GM23338 (cell line): ENCODE measurements at regions not wholly inside any gene's neighbourhood (a gene's known extent, or its start where the extent isn't known, plus 50 kb on each side); places are given as distances from the start of the nearest gene placed in this dataset.

Experiments
- ATAC-seq: fragments of 200-7000 bp; cut with Tn5 transposase; 3 replicates; pipeline ENCODE4 v1.9.1; 2020
- DNase-seq: peaks from one replicate; pipeline ENCODE4 v3.0.0-alpha.2; 2015; ENCODE audit warnings: low spot score
- H2AFZ ChIP-seq: fragments of 200-600 bp; sonication (generic); 2 replicates; pipeline ENCODE4 v1.8.0; 2016; ENCODE audit warnings: antibody characterized with exemption, mild to moderate bottlenecking, moderate library complexity
- H3F3A ChIP-seq: fragments of 200-600 bp; sonication (generic); replicated peaks from 2 replicates; pipeline ENCODE4 v1.8.0; 2017; ENCODE audit warnings: antibody characterized with exemption, mixed run types, low read depth
- H3K27ac ChIP-seq: fragments of 200-600 bp; sonication (generic); 2 replicates; pipeline ENCODE4 v1.6.1; 2016; ENCODE audit warnings: low read depth
- H3K27me3 ChIP-seq: fragments of 200-600 bp; sonication (generic); 2 replicates; pipeline ENCODE4 v1.8.0; 2016; ENCODE audit warnings: mild to moderate bottlenecking, mixed run types, moderate library complexity; ENCODE audit not compliant: insufficient read depth
- H3K36me3 ChIP-seq: fragments of 200-600 bp; sonication (generic); 2 replicates; pipeline ENCODE4 v1.8.0; 2016; ENCODE audit warnings: mild to moderate bottlenecking; ENCODE audit not compliant: insufficient read depth
- H3K4me1 ChIP-seq: fragments of 200-600 bp; sonication (generic); 2 replicates; pipeline ENCODE4 v1.8.0; 2016; ENCODE audit warnings: mild to moderate bottlenecking, moderate library complexity; ENCODE audit not compliant: insufficient read depth
- H3K4me2 ChIP-seq: fragments of 200-600 bp; sonication (generic); 2 replicates; pipeline ENCODE4 v1.7.1; 2017; ENCODE audit warnings: mixed run types
- H3K4me3 ChIP-seq: fragments of 200-600 bp; sonication (generic); 2 replicates; pipeline ENCODE4 v1.6.1; 2016; ENCODE audit warnings: mixed run types
- H3K79me2 ChIP-seq: fragments of 200-600 bp; sonication (generic); replicated peaks from 2 replicates; pipeline ENCODE4 v1.8.0; 2017; ENCODE audit warnings: mild to moderate bottlenecking; ENCODE audit not compliant: insufficient read depth
- H3K9me2 ChIP-seq: fragments of 200-600 bp; sonication (generic); 2 replicates; pipeline ENCODE4 v1.8.0; 2017; ENCODE audit not compliant: insufficient read depth
- H4K20me1 ChIP-seq: fragments of 200-600 bp; sonication (generic); replicated peaks from 2 replicates; pipeline ENCODE4 v1.8.0; 2017; ENCODE audit warnings: mild to moderate bottlenecking; ENCODE audit not compliant: insufficient read depth
- H3K27ac Mint-ChIP-seq: 2 replicates; pipeline ENCODE4 v1.8.0; 2020; ENCODE audit warnings: inconsistent platforms, mild to moderate bottlenecking, moderate library complexity, mixed read lengths
- H3K27me3 Mint-ChIP-seq: 3 replicates; pipeline ENCODE4 v1.8.0; 2022; ENCODE audit warnings: low read depth, mild to moderate bottlenecking, moderate library complexity, mixed read lengths, inconsistent platforms; ENCODE audit not compliant: insufficient read depth, poor library complexity
- H3K36me3 Mint-ChIP-seq: 3 replicates; pipeline ENCODE4 v1.8.0; 2021; ENCODE audit warnings: low read depth, mild to moderate bottlenecking, inconsistent platforms, moderate library complexity, mixed read lengths
- H3K4me1 Mint-ChIP-seq: 3 replicates; pipeline ENCODE4 v1.8.0; 2020; ENCODE audit warnings: mild to moderate bottlenecking, inconsistent platforms, mixed read lengths
- H3K4me3 Mint-ChIP-seq: 3 replicates; pipeline ENCODE4 v1.8.0; 2021; ENCODE audit warnings: moderate library complexity, mild to moderate bottlenecking, inconsistent platforms, mixed read lengths
- H3K9me3 Mint-ChIP-seq: 3 replicates; pipeline ENCODE4 v1.8.0; 2020; ENCODE audit warnings: moderate library complexity, mild to moderate bottlenecking, inconsistent platforms, mixed read lengths
- CREB1 ChIP-seq: fragments of 250-450 bp; sonication (Bioruptor Pico); IDR thresholded peaks from 2 replicates; pipeline ENCODE4 v1.5.0; 2020; ENCODE audit warnings: low read depth, mild to moderate bottlenecking, moderate library complexity
- CTCF ChIP-seq, 2 experiments: fragments of 200-600 bp in 1 of 2; sonication (generic) in 1 of 2; conservative IDR thresholded peaks; 2 replicates each; pipeline versions ENCODE4 v1.5.1 to v1.6.1; 2016 to 2017; ENCODE audit warnings: antibody characterized with exemption in 2 of 2, low read depth in 2 of 2, mild to moderate bottlenecking in 2 of 2, moderate library complexity in 1 of 2
- ETS1 ChIP-seq: IDR thresholded peaks from 2 replicates; pipeline ENCODE4 v1.6.1; 2016; ENCODE audit warnings: antibody characterized with exemption
- EZH2 ChIP-seq: fragments of 200-600 bp; sonication (generic); IDR thresholded peaks from one replicate; pipeline ENCODE4 v1.8.0; 2017; ENCODE audit warnings: antibody characterized with exemption, mild to moderate bottlenecking, low read depth; ENCODE audit not compliant: unreplicated experiment
- EZH2phosphoT487 ChIP-seq: fragments of 200-600 bp; sonication (generic); IDR thresholded peaks from one replicate; pipeline ENCODE4 v1.8.1; 2018; ENCODE audit warnings: antibody characterized with exemption; ENCODE audit not compliant: unreplicated experiment
- JUNB ChIP-seq: IDR thresholded peaks from one replicate; pipeline ENCODE4 v1.6.1; 2016; ENCODE audit warnings: antibody characterized with exemption; ENCODE audit not compliant: unreplicated experiment
- NANOG ChIP-seq: IDR thresholded peaks from 2 replicates; pipeline ENCODE4 v1.6.1; 2016; ENCODE audit warnings: antibody characterized with exemption, borderline replicate concordance
- POLR2AphosphoS5 ChIP-seq: IDR thresholded peaks from 2 replicates; pipeline ENCODE4 v1.6.1; 2016; ENCODE audit warnings: antibody characterized with exemption, low read depth
- REST ChIP-seq: IDR thresholded peaks from one replicate; pipeline ENCODE4 v1.6.1; 2018; ENCODE audit warnings: antibody characterized with exemption; ENCODE audit not compliant: unreplicated experiment
- ZNF114 ChIP-seq: fragments of 250-450 bp; sonication (Bioruptor Pico); IDR thresholded peaks from 2 replicates; pipeline ENCODE4 v1.5.0; 2020; ENCODE audit warnings: mild to moderate bottlenecking, moderate library complexity
- ZNF331 ChIP-seq: fragments of 250-450 bp; sonication (Bioruptor Pico); IDR thresholded peaks from 2 replicates; pipeline ENCODE4 v1.5.0; 2020; ENCODE audit warnings: low read depth, mild to moderate bottlenecking, moderate library complexity
- ZNF462 ChIP-seq: fragments of 250-450 bp; sonication (Bioruptor Pico); IDR thresholded peaks from 2 replicates; pipeline ENCODE4 v1.5.0; 2020; ENCODE audit warnings: mild to moderate bottlenecking, moderate library complexity

GRCh38 chrX:96445531-96446065 lies 239.0 kb upstream of the DIAPH2 start (continued):
- no peak for TF ChIP-seq ZNF462
- TF ChIP-seq EZH2: no peak
- no peak for TF ChIP-seq ETS1
- TF ChIP-seq JUNB: no peak
- no peak for TF ChIP-seq POLR2AphosphoS5
- TF ChIP-seq EZH2phosphoT487: no peak
- no peak for TF ChIP-seq ZNF114 (CRISPR knock-in tag)
- TF ChIP-seq CREB1 (CRISPR knock-in tag): no peak

GRCh38 chrX:96446524-96446923 lies 238.1 kb upstream of the DIAPH2 start:
- ATAC-seq: no peak
- Histone ChIP-seq H3K27me3 (no peaks in the 10 kb centered on the region), H3K4me2 (no peak overlapping the region), H3K27ac (no peak overlapping the region), H3F3A (no peaks in the 10 kb centered on the region), H3K4me3 (no peak overlapping the region), H3K4me1 (no peaks in the 10 kb centered on the region), H2AFZ (no peak overlapping the region), H3K9me2 (no peaks in the 10 kb centered on the region), H4K20me1 (no peaks in the 10 kb centered on the region), H3K79me2 (no peaks in the 10 kb centered on the region), H3K36me3 (no peaks in the 10 kb centered on the region)
- H3K36me3 Mint-ChIP-seq: no peaks in the 10 kb centered on the region
- no peaks in the 10 kb centered on the region for H3K9me3 Mint-ChIP-seq
- no peak for TF ChIP-seq JUNB
- no peak for TF ChIP-seq POLR2AphosphoS5
- TF ChIP-seq REST: no peak
- no peak for TF ChIP-seq ZNF331 (CRISPR knock-in tag)
- TF ChIP-seq NANOG: no peak
- TF ChIP-seq CREB1 (CRISPR knock-in tag): no peak
- TF ChIP-seq CTCF (conservative IDR thresholded peaks at IDR 0.05; ENCODE audit: low read depth in 2 of 2): no peak
- TF ChIP-seq ZNF114 (CRISPR knock-in tag): no peak
- H3K4me1 Mint-ChIP-seq: no peaks in the 10 kb centered on the region
- no peaks in the 10 kb centered on the region for H3K27me3 Mint-ChIP-seq
- H3K4me3 Mint-ChIP-seq: no peak overlapping the region
- DNase-seq: no peak
- H3K27ac Mint-ChIP-seq: no peak overlapping the region
